MV-4-11 (cell line): ENCODE measurements at regions not wholly inside any gene's neighbourhood (a gene's known extent, or its start where the extent isn't known, plus 50 kb on each side); places are given as distances from the start of the nearest gene placed in this dataset.
"Not testable (repeated sequence)": the region's sequence is repeated elsewhere in the genome, so short reads cannot be mapped to it uniquely, and the experiment has no call there.

Source experiments
- DNase-seq: peaks from one replicate; lab custom pipeline; 2025; lab: John Stamatoyannopoulos, UW

DNA sequence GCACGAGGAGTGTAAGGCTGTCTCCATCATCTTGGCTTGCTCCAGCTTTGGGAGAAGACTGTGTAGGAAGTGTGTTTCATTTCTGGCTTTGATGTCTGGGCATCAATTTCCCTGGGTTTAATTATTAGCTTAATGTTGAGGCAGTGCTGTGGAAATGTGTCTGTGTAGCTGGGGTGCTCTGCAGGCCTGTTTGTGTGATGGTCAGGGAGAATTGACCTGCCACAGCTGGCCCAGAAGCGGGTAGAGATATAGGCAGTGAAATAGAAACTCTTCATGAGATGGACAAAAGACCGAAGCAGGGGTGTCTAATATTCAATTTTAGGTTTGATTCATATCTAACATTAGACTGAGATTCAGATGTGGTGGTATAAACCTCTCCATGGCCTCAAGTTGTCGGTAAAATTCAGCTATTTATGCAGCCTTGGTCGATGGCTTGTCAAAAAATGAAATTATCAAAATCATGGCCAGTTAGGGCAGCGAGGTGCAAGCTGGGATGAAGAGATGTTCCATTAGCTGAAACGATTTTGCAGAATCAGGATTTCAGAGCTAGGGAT lies 95.3 kb upstream of the SNX9 start:
- DNase-seq: no peak

DNA sequence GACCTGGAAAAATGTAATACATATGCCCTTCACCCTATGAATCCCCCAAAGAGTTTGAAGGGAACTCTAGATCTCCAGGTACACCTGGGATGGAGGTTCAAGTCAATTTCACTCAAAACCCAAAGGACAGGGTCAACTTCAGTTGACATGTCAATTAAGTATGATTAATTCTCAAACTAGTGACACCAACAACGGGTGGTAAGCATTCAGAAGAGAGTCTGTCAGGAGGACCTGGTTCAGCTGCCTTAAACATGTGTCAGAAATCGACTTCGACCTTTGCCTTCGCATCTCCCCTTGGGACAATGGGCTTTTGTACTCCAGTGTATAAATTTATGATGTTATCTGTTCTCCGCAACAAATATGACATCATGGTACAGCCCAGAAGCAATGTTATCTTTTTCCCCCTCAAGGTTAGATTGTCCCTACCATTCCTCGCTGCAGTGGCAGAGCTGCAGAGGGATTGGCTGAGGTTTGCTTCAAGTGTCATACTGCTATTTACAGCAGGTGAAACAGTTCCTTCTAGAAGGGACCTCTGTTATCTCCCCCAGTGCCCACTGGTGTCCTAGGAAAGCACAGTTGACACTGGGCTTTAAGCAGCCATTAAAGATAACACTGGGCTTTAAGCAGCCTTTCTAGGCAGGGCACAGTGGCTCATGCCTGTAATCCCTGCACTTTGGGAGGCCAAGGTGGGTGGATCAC lies 94.7 kb upstream of the SNX9 start:
- DNase-seq: no peak

DNA sequence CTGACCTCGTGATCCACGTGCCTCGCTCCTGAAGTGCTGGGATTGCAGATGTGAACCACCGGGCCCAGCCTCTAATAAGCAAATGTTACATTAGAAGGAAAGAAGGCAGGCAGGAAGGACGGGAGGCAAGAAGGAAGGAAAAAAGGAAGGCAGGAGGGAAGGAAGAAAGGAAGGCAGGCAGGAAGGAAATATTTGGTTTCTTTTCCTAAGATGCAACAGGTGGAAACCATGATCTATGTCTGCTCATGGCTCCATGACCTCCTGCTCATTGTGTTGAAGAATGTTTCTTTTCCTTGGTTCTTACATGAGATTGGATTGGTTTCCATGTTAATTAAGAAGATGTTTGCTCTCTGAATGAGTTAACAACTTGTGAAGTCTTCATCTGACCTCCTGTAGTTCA lies 91.8 kb upstream of the SNX9 start:
- no peak for DNase-seq

DNA sequence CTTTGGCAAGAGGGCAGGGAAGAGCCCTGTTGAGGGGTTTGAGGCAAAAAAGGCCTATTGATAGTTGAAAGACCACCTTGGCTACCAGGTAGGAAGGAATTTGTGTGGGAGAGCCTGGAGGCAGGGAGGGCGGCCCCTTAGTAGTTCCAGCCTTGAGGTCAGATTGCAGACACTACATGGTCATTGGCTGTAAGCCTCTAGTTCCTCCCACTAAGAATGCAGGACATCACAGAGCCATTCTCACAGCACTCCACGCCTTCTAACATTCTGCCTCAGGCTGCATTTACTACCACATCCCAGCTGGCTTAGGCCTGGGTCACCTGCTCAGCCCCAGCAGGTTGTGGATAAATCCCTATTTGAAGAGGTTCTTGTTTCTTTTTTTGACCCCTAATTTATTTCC lies 91.0 kb upstream of the SNX9 start:
- no peak for DNase-seq

DNA sequence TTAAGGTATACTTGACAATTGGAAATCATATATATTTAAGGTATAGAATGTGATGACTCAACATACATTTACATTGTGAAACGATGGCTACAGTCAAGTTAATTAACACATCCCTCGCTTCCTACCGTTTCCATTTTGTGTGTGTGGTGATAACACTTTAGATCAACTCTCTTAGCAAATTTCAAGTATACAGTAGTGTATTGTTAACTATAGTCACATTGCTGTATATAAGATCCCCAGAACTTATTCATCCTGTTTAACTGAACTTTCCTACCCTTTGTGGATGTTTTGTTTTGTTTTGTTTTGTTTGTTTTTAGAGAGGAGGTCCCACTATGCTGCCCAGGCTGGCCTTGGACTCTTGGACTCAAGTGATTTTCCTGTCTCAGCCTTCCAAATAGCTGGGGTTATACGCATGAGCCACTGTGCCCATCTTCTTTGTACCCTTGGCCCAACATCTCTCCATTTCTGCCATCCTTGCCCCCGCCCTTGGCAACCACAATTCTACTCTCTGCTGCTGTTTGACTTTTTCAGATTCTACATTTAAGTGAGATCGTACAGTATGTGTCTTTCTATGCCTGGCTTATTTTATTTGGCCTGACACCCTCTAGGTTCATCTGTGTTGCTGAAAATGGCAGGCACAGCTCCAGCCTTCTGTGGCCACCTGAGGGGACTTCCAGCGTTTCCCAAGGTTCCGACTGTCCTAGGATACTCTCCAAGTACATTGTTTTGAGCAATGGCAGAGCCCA lies 90.5 kb upstream of the SNX9 start:
- no peak for DNase-seq

DNA sequence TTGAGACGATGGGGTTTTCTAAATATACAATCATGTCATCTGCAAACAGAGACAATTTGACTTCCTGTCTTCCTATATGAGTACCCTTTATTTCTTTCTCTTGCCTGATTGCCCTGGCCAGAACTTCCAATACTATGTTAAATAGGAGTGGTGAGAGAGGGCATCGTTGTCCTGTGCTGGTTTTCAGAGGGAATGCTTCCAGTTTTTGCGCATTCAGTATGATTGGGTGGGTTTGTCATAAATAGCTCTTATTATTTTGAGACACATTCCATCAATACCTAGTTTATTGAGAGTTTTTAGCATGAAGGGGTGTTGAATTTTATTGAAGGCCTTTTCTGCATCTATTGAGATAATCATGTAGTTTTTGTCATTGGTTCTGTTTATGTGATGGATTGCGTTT lies 86.5 kb upstream of the SNX9 start:
- DNase-seq: not testable (repeated sequence)

DNA sequence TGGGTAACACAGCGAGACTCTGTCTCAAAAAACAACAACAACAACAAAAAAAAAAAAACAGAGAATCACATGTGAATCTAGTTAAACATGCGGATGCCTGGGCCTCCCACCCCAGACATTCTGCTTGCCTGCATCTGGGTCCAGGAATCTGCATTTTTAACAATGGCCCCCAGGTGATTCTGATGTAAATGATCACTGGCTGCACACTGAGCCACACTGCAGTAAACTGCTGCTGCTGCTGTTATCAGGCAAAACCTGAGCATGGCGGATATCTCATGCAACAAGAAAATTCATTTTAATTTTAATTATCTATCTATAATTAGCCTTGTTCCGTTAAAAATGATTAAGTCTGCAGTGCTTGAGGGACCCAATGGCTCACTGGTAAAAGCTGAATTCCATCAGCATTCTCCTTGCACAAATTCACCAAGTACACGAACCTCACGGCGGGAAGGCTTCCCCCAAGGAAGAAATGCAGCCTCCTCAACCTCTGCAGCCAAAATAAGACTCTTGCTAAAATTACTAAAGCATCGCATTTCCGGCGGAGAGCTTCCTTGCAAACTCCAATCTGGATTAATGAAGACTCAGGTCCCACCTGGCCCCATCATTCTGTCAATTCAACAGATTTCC lies 81.6 kb upstream of the SNX9 start:
- no peak for DNase-seq

DNA sequence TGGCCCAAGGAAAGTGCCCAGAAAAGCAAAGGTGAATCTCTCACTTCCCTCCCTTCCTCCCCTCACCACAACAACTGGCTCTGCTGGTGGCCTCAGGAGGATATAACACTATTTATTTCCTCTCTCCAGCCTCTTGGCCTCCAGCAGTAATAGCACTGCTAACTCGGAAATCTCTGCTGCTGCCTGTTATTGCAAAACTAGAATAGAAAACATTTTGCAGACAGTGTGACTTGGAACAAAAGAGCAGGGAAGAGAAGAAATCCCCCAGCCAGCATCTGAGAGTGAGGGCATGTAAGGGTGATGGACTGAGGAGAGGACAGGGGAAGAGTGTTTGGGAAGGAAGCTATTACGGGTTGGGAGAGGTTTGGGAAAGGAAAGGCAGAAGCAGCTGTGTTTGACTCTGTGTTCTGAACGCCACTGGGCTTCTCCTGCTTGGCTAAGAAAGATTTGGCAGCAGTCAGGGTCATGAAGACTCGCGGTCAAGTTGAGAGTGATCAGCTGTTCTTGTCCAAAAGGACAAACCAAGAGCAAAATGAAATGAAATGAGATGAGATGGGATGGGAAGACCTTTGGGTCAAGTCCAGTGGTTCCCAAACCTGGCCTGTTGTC lies 81.0 kb upstream of the SNX9 start:
- no peak for DNase-seq

DNA sequence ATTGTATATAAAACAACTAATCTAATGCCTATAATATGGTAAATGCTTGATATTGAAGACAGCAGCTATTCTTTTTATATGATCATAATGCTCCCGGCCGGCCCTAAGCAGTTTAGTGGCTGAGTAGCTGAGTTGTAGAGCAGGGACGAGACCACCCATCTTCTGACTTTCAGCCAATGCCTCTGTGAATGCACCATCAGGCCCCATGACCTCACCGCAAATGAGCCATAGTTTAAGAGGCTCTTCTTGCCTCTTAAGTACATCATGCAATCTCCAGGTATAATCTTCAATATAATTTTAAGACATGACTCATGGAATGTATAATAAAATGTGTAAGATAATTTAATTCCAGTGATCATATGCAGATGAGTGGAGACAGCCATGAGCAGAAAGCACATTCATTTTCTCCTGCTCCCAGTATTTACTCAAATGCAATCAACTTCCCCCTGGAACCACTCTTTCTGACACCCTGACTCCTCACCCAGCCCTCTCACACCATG lies 78.9 kb upstream of the SNX9 start:
- no peak for DNase-seq

DNA sequence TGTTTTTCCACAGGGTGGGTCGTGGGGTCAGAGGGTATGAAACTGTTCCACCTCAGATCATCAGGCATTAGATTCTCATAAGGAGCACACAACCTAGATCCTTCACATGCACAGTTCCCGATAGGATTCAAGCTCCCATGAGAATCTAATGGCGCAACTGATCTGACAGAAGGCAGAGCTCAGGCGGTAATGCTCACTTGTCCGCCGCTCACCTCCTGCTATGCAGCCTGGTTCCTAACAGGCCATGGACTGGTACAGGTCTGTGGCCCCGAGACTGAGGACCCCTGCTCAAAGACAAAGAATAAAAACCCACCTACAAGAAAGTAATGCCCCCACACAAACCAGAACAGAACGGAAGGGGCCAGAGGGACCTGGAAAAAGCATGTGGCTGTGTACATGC lies 76.1 kb upstream of the SNX9 start:
- no peak for DNase-seq

DNA sequence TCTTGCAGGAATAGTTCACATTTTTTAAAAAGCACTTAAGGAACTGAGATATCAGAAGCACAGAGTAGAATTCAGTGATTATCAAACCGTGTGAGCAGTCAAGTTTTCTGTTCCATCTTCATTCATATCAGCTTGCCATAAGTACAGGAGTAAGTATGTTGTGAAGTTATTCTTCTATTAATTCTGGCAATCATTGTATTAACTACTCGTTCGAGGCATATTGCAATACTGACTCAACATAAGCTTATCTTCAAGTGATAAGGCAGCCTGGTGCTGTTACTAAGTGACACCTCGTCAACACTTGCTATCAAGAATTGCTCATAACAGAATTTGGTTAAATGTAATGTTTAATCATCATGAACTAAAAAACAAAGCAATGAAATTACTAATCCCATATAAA lies 75.7 kb upstream of the SNX9 start:
- no peak for DNase-seq

DNA sequence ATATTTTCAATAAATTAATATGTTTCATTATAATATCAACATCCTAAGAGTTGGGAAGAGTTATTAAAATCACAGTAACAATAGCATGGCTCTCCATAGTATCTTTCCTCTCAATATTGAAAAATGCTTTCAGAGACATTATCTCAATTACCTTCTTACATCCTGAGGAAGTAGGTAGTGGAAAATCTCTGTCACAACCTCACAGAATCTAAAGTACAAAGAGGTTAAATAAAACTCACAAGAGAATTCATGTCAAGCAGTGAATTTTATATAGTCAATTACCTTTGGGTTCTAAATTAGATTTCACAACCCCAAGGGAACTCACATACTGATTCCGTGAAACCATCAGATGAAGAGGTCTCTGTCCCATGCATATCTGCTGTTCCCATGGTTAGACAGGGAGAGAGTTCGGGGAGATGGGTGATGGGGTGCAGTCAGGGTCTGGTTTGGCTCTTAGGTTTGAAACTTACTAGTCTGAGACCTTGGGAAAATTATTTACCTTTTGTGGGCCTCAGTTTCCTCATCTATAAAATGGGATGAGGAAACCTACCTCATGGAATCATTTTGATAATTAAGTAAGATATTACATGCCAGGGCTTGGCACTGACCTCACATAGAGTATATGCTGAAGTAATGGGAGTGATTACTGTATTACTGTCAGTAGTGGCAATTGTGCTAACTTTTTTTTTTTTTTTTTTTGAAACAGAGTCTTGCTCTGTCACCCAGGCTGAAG lies 74.0 kb upstream of the SNX9 start:
- DNase-seq: no peak

DNA sequence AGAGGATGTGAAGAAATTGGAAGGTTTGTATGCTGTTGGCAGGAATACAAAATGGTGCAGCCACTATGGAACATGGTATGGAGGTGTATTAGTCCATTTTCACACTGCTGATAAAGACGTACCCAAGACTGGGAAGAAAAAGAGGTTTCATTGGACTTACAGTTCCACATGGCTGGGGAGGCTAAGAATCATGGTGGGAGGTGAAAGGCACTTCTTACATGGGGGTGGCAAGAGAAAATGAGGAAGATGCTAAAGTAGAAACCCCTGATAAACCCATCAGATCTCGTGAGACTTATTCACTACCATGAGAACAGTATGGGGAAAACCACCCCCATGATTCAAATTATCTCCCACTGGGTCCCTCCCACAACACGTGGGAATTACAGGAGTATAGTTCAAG lies 72.1 kb upstream of the SNX9 start:
- DNase-seq: not testable (repeated sequence)

DNA sequence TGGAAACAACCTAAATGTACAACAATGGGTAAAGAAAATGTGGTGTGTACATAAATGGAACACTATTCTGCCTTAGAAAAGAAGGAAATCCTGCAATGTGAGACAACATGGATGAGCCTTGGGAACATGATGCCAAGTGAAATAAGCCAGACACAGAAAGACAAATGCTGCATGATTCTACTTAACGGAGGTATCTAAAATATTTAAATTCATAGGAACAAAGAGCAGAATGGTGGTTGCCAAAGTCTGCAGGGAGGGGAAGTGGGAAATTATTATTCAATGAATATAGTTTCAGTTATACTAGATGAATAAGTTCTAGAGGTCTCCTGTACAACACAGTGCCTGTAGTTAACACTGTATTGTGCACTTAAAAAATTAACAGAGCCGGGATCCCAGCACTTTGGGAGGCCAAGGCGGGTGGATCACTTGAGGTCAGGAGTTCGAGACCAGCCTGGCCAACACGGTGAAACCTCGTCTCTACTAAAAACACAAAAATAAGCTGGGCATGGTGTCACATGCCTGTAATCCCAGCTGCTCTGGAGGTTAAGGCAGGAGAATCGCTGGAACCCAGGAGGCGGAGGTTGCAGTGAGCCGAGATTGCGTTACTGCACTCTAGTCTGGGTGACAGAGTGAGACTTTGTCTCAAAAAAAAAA lies 71.4 kb upstream of the SNX9 start:
- DNase-seq: peak; percentile 21

DNA sequence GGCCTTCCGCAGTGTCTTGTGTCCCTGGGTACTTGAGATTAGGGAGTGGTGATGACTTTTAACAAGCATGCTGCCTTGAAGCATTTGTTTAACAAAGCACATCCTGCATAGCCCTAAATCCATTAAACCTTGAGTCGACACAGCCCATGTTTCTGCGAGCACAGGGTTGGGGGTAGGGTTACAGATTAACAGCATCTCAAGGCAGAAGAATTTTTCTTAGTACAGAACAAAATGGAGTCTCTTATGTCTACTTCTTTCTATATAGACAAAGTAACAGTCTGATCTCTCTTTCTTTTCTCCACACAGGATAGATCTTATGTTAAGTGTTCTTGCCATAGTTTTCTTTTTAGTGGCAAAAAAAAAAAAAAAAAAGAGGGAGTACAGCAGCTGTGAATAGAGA lies 70.2 kb upstream of the SNX9 start:
- DNase-seq: not testable (repeated sequence)

DNA sequence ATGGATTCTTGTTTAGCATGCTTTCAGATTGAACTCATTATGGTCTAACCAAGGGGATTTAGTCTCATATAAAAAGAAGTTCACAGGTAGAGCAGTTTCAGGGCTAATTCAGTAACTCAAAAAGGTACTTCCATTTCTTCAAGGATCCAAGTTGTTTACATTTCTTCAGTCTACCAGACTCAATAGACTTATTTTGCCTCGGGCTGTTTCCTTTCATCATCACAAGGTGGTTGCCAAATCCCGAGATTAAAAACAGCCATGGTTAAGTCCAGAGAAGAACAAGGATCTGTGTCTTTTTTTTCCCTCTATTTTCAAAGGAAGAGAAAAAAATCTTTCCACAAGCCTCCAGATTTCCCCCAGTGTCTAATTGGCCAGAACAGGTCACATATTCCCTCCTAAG lies 69.8 kb upstream of the SNX9 start:
- no peak for DNase-seq

DNA sequence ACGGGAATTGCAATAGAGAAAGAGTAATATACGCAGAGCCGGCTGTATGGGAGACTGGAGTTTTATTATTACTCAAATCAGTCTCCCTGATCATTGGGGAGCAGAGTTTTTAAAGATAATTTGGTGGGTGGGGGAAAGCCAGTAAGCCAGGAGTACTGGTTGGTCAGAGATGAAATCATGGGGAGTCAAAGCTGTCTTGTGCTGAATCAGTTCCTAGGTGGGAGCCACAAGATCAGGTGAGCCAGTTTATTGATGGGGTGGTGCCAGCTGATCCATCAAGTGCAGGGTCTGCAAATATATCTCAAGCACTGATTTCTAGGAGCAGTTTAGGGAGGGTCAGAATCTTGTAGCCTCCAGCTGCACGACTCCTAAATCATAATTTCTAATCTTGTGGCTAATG lies 69.2 kb upstream of the SNX9 start:
- DNase-seq: not testable (repeated sequence)

DNA sequence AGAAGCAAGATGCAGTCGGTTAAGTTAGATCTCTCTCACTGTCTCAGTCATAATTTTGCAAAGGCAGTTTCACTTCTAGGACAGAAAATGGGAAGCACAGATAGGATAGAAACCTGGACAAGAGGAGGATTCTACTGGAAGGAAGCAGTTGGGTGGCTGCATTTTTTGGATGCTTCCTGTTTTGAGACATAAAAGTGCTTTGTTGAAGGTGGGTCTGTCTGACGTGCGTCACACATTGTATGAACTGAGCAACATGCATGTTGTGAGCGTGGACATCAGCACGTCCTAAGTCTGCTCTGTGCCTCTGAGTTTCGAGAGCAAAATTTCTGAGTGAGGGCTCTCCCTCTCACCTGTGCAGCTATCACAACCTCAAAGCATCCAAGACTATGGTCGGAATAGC lies 68.7 kb upstream of the SNX9 start:
- peak; percentile 80 for DNase-seq

DNA sequence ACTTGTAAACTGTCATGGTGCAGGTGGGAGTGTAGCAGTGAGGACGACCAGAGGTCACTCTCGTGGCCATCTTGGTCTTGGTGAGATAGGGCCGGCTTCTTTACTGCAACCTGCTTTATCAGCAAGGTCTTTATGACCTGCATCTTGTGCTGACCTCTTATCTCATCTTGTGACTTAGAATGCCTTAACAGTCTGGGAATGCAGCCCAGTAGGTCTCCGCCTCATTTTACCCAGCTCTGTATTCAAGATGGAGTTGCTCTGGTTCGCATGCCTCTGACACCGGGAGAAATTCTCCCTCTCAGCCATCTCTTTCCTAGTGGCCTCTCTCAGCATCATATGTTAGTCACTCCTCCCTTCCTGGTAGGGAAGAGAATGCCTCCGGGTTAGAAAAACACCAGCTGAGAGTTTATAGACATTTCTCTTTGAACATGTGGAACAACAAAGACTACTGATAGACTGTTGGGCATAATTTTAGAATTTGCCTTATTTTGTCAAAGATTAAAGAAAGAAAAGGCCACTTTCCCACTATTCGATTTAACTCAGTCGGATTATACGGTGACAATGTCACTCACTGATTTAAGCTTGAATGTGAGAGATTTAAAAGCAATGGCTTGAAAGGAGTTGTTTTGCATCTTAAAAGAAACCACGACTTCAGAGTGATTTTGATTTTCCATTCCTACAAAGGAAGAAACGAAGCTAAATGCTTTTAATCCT lies 67.9 kb upstream of the SNX9 start:
- no peak for DNase-seq

DNA sequence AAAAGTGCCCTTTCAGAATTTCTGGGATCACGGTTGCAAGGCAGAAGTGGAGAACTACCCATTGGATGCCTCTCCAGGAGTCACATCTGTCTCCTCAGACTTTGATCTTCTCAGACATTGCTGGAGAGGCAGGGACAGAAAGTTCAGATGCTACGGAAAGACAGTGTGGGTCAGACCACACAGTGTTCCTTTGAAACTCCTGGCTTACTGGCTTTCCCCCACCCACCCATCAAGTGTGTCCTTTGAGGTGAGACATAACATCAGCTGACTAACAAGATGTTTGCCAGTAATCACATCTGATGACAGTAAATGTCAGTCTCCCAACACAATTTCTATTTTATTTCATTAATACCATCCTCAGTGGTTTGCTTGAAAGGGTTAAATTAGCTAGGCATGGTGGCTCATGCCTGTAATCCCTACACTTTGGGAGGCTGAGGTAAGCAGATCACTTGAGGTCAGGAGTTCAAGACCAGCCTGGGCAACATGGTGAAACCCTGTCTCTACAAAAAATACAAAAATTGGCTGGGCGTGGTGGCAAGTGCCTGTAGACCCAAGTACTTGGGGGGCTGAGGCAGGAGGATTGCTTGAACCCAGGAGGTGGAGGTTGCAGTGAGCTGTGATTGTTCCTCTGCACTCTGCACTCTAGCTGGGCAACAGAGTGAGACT lies 67.2 kb upstream of the SNX9 start:
- no peak for DNase-seq
